HG02623 (cell line): ENCODE measurements at regions not wholly inside any gene's neighbourhood (a gene's known extent, or its start where the extent isn't known, plus 50 kb on each side); places are given as distances from the start of the nearest gene placed in this dataset.

Source experiments
- ATAC-seq: cut with Tn5 transposase; IDR thresholded peaks from one replicate; pipeline ENCODE4 v1.9.1; 2021; ENCODE audit warnings: moderate library complexity; ENCODE audit not compliant: unreplicated experiment

DNA sequence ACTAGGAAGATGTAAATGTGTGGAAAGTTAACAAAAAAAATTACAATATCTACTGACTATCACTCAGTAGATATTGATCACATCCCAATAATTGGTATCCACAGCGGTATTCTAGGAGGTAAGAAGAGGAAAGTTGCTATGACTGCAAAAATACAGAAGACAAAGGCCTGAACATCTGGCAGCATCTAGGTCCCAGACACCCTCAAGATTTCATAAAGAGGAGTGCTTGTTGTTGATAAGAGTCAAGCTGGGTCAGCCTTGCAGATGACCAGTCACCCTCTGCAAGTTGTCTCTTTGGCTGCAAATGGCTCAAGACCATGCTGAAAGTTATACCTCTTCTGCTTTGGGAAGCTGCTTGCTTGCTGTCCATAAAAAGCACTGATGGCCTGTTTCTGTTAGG, 179.8 kb upstream of the FOXN2 start:
- no peak for ATAC-seq

DNA sequence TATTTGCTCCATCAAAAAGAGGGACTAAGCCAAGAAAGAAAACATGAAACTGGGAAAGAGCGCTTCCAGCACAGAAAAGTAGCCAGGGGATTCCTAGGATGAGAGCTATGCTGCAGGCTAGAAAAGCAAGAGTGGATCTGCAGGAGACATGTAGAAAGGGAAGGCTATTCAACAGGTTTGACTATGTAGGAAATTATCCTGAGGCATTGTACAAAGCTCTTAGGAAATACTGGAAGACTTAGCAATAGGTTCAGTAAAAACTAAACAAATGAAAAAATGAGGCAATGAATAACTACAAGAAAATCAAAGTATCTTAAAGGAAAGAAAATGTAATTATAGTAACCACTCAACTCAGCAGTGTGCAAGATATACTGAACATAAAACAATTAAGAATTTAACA, 178.7 kb upstream of the FOXN2 start:
- no peak for ATAC-seq

GRCh38 chr2:48137829-48138228, 176.7 kb upstream of the FOXN2 start:
- no peak for ATAC-seq

GRCh38 chr2:48138898-48139297, 175.6 kb upstream of the FOXN2 start:
- no peak for ATAC-seq

GRCh38 chr2:48140586-48140985, 173.9 kb upstream of the FOXN2 start:
- no peak for ATAC-seq

DNA sequence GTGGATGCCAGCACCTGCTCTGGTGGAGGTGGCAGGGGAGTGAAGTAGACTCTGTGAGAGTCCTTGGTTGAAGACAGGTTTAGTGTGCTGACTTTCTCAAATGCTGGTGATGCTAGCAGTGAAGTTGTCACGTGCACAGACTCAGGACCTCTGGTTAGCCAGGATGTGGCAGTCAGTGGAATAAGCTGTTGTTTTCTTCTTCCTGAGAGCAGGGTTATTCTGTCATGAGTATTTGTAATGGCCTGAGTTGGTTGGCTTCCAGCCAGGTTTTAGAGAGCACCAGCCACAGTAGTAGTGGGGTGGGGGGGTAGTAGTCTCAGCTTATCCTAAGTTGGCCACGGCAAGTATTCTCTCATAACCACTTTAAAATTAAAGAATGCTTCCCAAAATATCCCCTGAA, 169.7 kb upstream of the FOXN2 start:
- no peak for ATAC-seq

DNA sequence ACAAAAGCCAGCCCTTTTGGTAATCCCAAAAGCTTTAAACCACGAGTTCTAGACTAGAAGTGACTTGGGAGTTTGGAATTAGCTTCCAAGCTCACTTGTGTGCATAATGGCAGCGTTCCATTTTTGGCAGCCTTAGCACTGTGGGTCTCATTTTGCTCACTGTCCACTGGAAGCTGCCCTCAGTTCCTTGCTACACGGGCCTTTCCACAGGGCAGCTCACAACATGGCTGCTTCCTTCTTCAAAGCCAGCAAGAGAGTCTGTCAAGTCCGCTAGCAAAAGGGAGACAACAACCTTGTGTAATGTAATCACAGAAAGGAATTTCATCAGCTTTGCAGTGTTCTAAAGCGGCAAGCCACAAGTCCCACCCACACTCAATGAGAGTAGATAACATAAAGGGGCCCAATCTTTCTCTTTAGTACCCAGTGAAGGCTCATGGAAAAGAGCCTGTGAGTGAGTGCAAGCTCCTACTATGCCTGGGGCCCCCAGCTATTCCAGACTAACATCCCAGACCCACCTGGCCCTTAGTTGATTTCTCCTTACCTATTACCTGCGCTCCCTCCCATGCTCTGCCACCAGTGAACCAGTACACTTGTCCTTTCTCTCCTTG, 168.5 kb upstream of the FOXN2 start:
- no peak for ATAC-seq

- ATAC-seq, result no peak
Measured at GRCh38 chr2:48146552-48146951, 167.9 kb upstream of the FOXN2 start.

DNA sequence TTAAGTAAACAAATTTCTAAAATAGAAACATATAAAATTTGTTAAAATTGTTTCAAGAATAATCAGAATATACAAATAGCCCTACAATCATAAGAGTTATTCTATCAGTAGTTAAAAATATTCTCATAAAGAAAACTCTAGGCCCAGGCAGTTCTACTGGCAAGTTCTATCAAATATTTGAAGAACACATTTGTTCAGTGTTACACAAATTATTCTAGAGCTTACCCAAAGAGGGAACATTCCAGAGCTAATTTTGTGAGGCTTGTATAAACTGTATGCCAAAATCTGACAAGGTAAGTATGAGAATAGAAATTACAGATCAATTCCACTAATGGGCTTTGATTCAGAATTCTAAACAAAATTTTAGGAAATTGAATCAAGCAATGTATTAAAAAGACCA, 166.8 kb upstream of the FOXN2 start:
- no peak for ATAC-seq

DNA sequence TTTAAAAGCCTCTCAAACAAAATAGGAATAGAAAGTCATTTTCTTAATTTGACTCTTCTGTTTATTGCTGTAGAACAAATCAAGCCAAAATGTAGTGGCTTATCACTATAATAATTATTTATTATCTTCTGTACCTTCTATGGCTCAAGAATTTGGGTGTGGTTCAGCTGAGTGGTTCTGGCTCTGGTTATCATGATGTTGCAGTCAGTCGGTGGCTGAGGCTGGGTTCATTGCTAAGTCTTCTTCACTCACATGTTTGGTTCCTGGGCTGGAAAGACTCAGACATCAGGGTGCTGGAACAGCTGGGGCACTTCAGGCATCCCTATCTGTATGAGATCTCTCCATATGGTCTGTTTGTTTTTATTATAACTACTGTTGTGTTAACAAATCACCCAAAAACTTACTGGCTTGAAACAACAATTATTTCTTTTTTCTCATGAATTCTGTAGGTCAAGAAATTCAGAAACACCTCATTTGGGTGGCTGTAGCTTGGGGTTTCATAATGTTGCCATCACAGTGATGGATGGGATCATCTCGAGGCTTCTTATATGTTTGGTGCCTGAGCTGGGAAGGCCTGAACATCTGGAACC, 165.5 kb upstream of the FOXN2 start:
- ATAC-seq, result no peak

DNA sequence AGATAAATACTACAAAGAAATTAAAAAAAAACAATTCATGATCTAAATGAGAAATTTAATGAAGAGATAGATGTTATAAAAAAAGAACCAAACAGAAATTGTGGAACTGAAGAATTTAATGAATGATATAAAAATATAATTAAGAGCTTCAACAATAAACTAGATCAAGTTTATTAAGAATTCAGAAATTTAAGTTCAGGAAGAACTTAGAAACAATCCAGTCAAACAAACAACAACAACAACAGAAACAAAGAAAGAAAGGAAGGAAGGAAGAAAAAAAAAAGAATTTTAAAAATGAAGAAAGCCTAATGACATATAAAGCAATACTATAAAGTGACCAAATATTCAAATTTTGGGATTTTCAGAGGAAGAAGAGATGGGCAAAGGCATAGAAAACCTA, 157.3 kb upstream of the FOXN2 start:
- no peak for ATAC-seq

DNA sequence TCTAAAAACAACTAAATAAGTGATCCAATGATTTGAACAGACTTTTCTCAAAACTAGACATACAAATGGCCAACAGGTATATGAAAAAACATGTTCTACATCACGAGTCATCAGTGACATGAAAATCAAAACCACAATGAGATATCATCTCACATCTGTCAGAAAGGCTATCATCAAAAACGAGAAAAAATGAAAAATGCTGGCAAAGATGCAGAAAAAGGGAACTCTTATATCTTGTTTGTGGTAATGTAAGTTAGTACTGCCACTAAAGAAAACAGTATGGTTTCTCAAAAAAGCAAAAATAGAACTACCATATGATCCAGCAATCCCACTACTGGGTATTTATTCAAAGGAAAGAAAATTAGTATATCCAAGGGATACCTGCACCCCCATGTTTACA, 152.9 kb upstream of the FOXN2 start:
- no peak for ATAC-seq

- ATAC-seq, result no peak
Measured at GRCh38 chr2:48162742-48163141, 151.7 kb upstream of the FOXN2 start.

DNA sequence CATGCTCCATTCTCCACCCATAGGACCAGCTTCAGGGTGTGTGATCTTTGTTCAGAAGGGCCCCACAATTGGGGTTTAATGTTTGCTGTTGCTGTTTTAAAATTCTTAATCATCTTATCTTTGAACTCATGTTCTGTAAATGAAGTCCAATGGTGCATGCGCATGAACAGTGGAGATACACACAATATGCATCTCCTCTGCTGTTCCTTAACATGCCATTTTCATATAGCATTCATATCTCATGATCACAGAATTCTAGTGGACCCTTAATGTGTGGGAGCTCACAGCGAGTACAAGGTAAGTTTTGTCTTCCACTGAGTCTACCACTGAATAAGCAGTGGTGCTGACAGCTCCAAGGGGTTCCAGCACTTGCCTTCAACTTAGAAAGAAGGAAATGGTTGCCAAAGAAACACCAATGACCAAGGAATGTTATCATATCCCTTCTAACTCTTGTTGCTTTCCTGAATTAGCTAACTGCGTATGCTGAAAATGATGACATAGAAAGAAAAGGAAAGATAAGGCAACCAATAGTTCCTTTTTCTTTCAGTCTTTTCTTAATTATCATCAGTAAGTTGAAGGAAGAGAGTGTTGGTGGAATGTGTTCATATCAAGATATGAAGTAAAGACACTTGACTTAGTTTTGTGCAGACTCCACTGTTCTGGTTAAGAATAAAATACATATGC, 149.3 kb upstream of the FOXN2 start:
- no peak for ATAC-seq

DNA sequence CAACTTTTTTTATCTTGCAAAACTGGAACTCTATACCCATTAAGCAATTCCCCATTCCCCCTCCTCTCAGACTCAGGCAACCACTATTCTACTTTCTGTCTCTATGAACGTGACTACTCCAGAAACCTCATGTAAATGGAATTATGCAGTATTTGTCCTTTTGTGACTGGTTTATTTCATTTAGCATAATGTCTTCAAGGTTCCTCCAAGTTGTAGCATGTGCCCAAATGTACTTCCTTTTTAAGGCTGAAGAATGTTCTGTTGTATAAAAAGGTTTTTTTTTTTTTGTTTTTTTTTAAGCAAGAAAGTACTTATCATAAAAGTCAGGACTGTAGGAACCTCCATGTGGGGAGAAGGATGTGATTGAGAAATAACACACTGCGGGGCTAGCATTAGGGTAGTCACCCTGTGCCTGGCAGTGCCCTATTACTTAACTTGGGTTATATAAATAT, 145.3 kb upstream of the FOXN2 start:
- ATAC-seq, result no peak

DNA sequence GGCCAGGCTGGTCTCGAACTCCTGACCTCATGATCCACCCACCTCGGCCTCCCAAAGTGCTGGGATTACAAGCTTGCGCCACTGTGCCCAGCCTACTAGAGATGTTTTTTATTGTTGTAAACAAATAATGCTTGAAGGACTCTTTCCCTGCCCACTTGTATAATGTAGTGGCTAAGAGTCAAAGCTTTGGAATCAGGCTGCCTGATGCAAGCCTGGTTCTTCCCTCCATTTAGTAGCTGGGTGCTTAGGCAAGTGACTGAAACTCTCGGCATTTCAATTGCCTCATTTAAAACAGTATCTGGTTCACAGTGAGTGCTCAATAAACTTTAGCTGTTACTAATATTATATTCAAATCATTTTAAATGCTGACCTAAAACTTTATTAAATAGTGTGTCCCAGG, 144.2 kb upstream of the FOXN2 start:
- no peak for ATAC-seq

- no peak for ATAC-seq
Measured at GRCh38 chr2:48173141-48173540, 141.3 kb upstream of the FOXN2 start.

DNA sequence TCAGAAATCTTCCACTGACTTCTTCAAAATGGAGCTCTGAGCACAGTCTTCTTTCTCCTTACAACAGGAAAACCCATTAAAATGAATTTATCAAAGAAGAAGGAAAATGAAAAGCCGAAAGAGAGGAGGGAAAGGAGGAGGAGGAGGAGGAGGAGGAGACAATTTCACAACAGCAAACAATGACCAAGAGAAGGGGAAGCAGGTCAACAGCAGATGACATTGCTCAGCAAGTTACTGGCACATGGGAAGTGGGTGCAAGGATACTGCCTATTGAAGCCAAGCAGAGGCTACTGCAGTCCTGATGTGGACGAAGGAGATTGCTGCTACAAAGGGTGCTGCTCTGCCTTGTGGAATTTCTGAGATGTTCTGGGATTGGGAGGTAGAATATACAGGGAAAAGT, 140.0 kb upstream of the FOXN2 start:
- ATAC-seq, result no peak

GRCh38 chr2:48175254-48175653, 139.2 kb upstream of the FOXN2 start:
- ATAC-seq, result no peak

- no peak for ATAC-seq
Measured at GRCh38 chr2:48175656-48176055, 138.8 kb upstream of the FOXN2 start.

DNA sequence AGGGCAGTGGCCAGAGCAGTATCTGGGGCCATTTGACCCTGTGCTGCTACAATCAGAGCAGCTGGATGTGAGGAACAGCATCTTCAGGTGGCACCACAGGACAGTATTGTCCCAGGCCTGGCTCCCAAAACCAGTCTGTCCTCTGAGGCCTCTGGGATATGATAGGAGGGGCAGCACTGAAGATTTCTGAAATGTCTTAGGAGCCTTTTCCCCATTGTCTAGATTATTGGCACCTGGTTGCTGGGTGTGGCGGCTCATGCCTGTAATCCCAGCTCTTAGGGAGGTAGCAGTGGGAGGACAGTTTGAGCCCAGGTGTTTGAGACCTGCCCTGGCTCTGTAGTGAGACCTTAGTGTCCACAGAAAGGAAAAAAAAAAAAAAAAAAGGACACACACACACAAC, 137.6 kb upstream of the FOXN2 start:
- no peak for ATAC-seq

DNA sequence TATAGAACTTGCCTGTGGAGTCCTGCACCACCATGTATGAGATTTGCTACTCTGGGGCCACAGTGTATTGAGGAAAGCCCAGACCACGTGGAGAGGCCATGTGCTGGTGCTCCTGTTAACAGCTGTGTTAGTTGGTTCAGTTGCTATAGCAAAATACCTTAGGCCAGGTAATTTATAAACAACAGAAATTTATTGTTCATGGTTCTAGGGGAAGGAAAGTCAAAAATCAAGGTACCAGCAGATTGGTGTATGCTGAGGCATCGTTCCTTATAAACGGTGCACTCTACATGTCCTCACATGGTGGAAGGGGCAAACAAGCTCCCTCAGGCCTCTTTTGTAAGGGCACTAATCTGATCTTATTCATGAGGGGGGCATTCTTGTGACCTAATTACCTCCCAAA, 135.9 kb upstream of the FOXN2 start:
- ATAC-seq, result no peak

DNA sequence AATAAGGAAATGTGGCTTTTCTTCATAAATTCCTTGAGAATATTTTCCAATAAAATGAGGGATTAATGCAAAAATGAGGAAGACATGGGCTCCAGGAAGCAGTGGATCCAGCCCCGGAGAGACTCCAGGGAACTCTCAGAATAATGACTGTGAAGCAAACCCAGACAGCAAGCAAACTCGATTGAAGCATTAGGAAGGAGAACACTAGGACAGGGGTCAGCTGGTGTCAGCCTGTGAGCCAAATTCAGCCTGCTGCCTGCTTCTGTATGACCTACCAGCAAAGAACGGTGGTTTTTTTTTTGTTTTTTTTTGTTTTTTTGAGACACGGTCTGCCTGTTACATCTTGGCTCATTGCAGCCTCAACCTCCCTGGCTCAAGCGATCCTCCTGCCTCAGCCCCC, 133.9 kb upstream of the FOXN2 start:
- ATAC-seq, result no peak
